Natural killer cell (primary cell): ENCODE measurements at regions not wholly inside any gene's neighbourhood (a gene's known extent, or its start where the extent isn't known, plus 50 kb on each side); places are given as distances from the start of the nearest gene placed in this dataset.
A peak's percentile ranks its signal among the peaks of the same experiment; 100 is the strongest.

Experiments
- ATAC-seq, 3 donors: fragments of 150-1000 bp in 2 of 3; fragments of 200-7000 bp in 1 of 3; cut with Tn5 transposase; 1 replicate in 1 of 3; 2 replicates in 2 of 3; pipeline ENCODE4 v1.10.0; 2021; ENCODE audit warnings: mild to moderate bottlenecking in 2 of 3, moderate library complexity in 2 of 3
- DNase-seq, 2 donors: peaks; one replicate each; pipeline versions ENCODE4 v3.0.0 to v3.0.0-alpha.2; 2013 to 2021; ENCODE audit warnings: mixed read lengths in 1 of 2
- H3K27ac ChIP-seq: one replicate; pipeline ENCODE4 v1.5.1; 2013; ENCODE audit warnings: mild to moderate bottlenecking, low read length
- H3K27me3 ChIP-seq: one replicate; pipeline ENCODE4 v1.6.1; 2013; ENCODE audit warnings: low read length; ENCODE audit not compliant: control insufficient read depth, insufficient read depth
- H3K36me3 ChIP-seq: one replicate; pipeline ENCODE4 v1.6.1; 2013; ENCODE audit warnings: low read length; ENCODE audit not compliant: control insufficient read depth, insufficient read depth
- H3K4me1 ChIP-seq: one replicate; pipeline ENCODE4 v1.6.1; 2013; ENCODE audit warnings: low read length; ENCODE audit not compliant: control insufficient read depth, insufficient read depth
- H3K4me3 ChIP-seq: one replicate; pipeline ENCODE4 v1.5.1; 2013; ENCODE audit warnings: low read length
- H3K9me3 ChIP-seq: one replicate; pipeline ENCODE4 v1.6.1; 2013; ENCODE audit warnings: low read length; ENCODE audit not compliant: control insufficient read depth, insufficient read depth
- H3K27ac Mint-ChIP-seq, 2 donors: one replicate each; pipeline ENCODE4 v1.8.0; 2022; ENCODE audit warnings: mild to moderate bottlenecking in 2 of 2, mixed read lengths in 2 of 2, moderate library complexity in 1 of 2
- H3K27me3 Mint-ChIP-seq, 2 donors: one replicate each; pipeline ENCODE4 v1.8.0; 2022; ENCODE audit warnings: low read depth in 2 of 2, mixed read lengths in 2 of 2
- H3K36me3 Mint-ChIP-seq: one replicate; pipeline ENCODE4 v1.8.0; 2022; ENCODE audit warnings: mixed read lengths
- H3K4me1 Mint-ChIP-seq, 2 donors: one replicate each; pipeline ENCODE4 v1.8.0; 2022; ENCODE audit warnings: mixed read lengths in 2 of 2
- H3K4me3 Mint-ChIP-seq: one replicate; pipeline ENCODE4 v1.8.0; 2022; ENCODE audit warnings: mild to moderate bottlenecking, moderate library complexity, mixed read lengths
- H3K9me3 Mint-ChIP-seq, 2 donors: one replicate each; pipeline ENCODE4 v1.8.0; 2022; ENCODE audit warnings: mixed read lengths in 2 of 2
- whole genome bisulfite sequencing: methylation state at CpG from one replicate; pipeline ENCODE4 v1.1.7; 2013; ENCODE audit warnings: missing lambda C conversion rate; ENCODE audit not compliant: insufficient coverage; 5-methylcytosine and 5-hydroxymethylcytosine counted together
- intact Hi-C: fragments of 100-400 bp; cut with micrococcal nuclease; formaldehyde crosslinking; loops from one replicate; pipeline ENCODE4 v1.14.2; 2022
- TF ChIP-seq, protein P1 (sequence below): fragments of 200-600 bp; IDR thresholded peaks from one replicate; pipeline ENCODE4 v1.8.0; 2022; ENCODE audit warnings: antibody characterized with exemption

DNA sequence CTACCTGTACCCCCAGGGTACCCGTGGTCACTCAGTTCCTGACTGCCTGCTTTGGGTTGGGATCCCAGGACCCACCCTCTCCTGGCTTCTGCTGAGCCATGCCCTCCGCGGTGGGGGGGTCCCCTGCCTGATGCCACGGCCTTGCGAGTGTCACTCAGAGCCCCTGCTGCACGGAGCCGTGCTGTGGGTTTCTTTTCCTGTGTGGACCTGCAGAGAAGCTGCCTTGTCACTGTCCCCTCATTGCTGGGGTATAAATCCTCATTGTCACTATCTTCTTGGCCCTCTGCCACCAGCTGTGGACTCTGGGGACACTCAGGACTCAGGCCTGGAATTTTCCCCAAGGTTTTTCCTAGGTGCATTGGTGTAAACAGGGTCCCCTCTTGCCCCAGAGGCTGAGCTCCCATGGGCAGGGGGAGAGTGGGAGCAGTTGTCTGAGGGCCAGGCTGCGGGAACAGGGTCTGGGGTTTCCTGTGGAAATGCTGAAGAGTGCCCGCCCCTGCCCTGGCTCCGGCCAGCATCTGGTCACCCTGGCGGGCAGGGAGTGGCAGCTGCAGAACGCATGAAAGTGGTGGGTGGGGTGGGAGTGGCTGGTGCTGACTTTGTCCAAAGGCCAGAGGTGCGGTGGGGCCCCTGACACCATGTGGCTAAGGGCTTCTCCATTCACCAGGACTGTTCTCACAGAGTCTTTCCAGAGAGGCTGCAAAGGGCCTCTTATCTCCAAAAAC, 191.7 kb downstream of the GOLGA6L6 start:
- Histone ChIP-seq H3K4me3 (no peak overlapping the region), H3K27me3 (no peaks in the 10 kb centered on the region), H3K4me1 (peaks cover 32% of the 10 kb centered on the region), H3K36me3 (no peaks in the 10 kb centered on the region), H3K9me3 (peaks cover 7% of the 10 kb centered on the region), H3K27ac (no peak overlapping the region)
- Mint-ChIP-seq H3K27me3 (peaks cover 0 to 16% of the 10 kb centered on the region in 2 donors), H3K27ac (peak overlapping the region in 1 of 2 donors; percentile 41), H3K36me3 (no peaks in the 10 kb centered on the region), H3K4me1 (peaks cover 18 to 22% of the 10 kb centered on the region in 2 donors), H3K4me3 (no peak overlapping the region), H3K9me3 (no peaks in the 10 kb centered on the region)
- WGBS: 33% methylated on average over 13 of the region's 13 CpGs
- intact Hi-C loops: loop anchor here (10.0 kb wide), 1 partner anchor 55 kb away; no protein-coding TSS in a partner anchor
- TF ChIP-seq, protein P1, sequence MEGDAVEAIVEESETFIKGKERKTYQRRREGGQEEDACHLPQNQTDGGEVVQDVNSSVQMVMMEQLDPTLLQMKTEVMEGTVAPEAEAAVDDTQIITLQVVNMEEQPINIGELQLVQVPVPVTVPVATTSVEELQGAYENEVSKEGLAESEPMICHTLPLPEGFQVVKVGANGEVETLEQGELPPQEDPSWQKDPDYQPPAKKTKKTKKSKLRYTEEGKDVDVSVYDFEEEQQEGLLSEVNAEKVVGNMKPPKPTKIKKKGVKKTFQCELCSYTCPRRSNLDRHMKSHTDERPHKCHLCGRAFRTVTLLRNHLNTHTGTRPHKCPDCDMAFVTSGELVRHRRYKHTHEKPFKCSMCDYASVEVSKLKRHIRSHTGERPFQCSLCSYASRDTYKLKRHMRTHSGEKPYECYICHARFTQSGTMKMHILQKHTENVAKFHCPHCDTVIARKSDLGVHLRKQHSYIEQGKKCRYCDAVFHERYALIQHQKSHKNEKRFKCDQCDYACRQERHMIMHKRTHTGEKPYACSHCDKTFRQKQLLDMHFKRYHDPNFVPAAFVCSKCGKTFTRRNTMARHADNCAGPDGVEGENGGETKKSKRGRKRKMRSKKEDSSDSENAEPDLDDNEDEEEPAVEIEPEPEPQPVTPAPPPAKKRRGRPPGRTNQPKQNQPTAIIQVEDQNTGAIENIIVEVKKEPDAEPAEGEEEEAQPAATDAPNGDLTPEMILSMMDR: no peak
- DNase-seq (no peak), ATAC-seq (no peak)

DNA sequence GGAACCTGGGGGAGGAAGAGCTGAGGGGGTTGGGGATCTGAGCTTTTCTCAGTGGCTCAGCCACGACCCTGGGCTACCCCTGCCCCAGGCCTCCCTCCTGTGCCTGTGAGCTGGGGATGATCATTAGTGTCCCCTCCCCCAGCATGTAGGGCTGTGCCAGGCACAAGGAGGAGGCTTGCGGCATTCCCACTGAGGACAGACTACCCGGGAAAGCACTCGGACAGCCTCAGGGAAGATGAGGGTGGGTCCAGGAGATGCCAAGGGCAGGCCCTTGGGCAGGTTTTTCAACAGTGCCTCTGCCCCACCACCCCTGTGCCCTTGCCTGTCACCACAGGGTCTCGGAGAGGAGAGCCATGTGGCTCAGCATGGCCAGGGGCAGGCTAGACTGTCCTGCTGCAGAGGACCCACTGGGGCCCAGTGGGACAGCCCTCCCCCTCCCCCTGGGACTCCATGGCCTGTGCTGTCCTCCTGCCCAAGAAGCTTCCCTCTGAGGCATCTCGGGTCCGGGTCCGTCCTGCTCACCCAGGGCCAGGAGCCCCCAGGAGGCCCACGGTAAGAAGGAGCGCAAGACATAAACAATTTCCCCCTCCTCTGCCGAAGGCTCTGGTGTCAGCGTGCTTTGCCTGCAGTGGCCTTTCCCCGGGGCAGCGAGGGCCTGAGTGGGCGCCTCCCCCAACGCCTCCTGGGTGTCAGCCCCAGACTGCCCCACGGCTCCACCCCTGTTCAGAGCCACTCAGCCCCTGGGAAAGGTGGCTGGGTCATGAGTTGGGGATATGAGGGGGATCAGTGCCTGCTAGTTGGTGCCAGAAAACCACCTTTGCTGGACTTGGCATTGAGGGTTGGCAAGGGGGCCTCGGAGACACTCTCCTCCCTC, 192.5 kb downstream of the GOLGA6L6 start:
- H3K9me3 ChIP-seq: peaks cover 7% of the 10 kb centered on the region
- Mint-ChIP-seq H3K4me3 (no peak overlapping the region), H3K4me1 (peaks cover 18 to 22% of the 10 kb centered on the region in 2 donors), H3K27ac (peak overlapping the region in 1 of 2 donors; percentile 41), H3K36me3 (no peaks in the 10 kb centered on the region), H3K9me3 (no peaks in the 10 kb centered on the region), H3K27me3 (peaks cover 0 to 16% of the 10 kb centered on the region in 2 donors)
- intact Hi-C loops: loop anchor here (10.0 kb wide), 1 partner anchor 56 kb away; no protein-coding TSS in a partner anchor
- H3K4me1 ChIP-seq: peaks cover 26% of the 10 kb centered on the region
- no peaks in the 10 kb centered on the region for H3K27me3 ChIP-seq
- no peak overlapping the region for H3K27ac ChIP-seq
- DNase-seq: peak in 1 of 2 donors; percentile 51
- TF ChIP-seq, protein P1: peak; percentile 11
- no peak overlapping the region for H3K4me3 ChIP-seq
- no peak for ATAC-seq
- WGBS: 85% methylated on average over 18 of the region's 18 CpGs
- H3K36me3 ChIP-seq: no peaks in the 10 kb centered on the region

DNA sequence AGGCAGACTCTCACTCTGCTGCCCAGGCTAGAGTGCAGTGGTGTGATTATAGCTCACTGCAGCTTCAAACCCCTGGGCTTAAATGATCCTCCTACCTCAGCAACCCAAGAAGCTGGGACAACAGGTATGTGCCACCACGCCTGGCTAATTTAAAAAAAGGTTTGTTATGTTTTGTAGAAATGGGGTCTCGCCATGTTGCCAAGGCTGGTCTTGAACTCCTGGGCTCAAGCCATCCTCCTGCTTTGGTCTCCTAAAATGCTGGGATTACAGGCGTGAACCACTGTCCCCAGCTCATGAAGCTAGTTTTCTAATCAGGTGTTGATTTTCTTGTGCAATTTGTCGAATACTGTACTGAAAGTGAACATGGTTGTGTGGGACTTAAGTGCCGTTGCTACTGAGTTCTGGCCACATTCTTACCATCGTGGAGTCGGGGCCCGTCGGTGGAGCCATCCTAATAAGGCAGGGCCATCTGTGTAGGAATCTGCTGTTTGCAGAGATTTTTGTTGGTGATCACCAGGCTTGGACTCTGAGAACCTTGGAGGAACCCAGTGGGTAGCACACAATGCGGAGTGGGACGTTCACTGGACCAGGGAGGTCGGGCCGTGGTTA, 193.2 kb downstream of the GOLGA6L6 start:
- Mint-ChIP-seq H3K4me1 (peaks cover 18 to 22% of the 10 kb centered on the region in 2 donors), H3K36me3 (no peaks in the 10 kb centered on the region), H3K9me3 (no peaks in the 10 kb centered on the region), H3K27ac (no peak overlapping the region), H3K27me3 (peaks cover 0 to 16% of the 10 kb centered on the region in 2 donors), H3K4me3 (no peak overlapping the region)
- Histone ChIP-seq H3K27me3 (no peaks in the 10 kb centered on the region), H3K4me1 (peaks cover 18% of the 10 kb centered on the region), H3K36me3 (no peaks in the 10 kb centered on the region), H3K27ac (no peak overlapping the region), H3K9me3 (peaks cover 7% of the 10 kb centered on the region), H3K4me3 (no peak overlapping the region)
- intact Hi-C loops: loop anchor here (10.0 kb wide), 1 partner anchor 56 kb away; no protein-coding TSS in a partner anchor
- WGBS: 89% methylated on average over 13 of the region's 13 CpGs
- TF ChIP-seq, protein P1: no peak
- ATAC-seq (no peak), DNase-seq (no peak)
